Stimulated activated CD4-positive, alpha-beta T cell treated with anti-CD3 and anti-CD28 coated beads, Interleukin-12 subunit alpha, Interleukin-12 subunit beta, amount 100 ng/mL, for 24 hours (primary cell): ENCODE measurements at regions not wholly inside any gene's neighbourhood (a gene's known extent, or its start where the extent isn't known, plus 50 kb on each side); places are given as distances from the start of the nearest gene placed in this dataset.

Experiments
- DNase-seq, 2 experiments: peaks; one replicate each; pipeline ENCODE4 v3.0.0-alpha.2; 2020; ENCODE audit warnings: low read depth in 2 of 2

- no peak for DNase-seq
These were observed 406.2 kb downstream of the KLF5 start for GRCh38 chr13:73464758-73465616.

DNA sequence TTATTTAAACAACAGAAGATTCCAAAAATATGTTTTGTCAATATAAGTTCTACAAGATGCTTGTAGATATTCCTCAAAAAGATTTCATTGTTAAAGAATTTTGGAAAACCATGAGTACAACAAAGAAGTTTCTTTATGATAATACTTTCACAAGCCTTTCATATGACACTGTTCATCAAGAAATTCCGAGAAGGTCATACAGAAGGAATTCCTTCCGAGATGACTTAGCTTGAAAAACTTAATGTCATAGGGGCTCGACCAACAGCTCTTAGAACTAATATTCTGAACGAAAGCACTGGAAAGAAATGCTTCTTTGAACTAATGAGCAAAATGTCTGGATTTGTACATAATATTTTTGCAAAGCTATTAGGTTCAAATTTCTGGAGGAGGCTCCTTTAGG is 403.4 kb downstream of the KLF5 start:
- no peak for DNase-seq

GRCh38 chr13:73451221-73452029 is 392.6 kb downstream of the KLF5 start:
- no peak for DNase-seq

DNA sequence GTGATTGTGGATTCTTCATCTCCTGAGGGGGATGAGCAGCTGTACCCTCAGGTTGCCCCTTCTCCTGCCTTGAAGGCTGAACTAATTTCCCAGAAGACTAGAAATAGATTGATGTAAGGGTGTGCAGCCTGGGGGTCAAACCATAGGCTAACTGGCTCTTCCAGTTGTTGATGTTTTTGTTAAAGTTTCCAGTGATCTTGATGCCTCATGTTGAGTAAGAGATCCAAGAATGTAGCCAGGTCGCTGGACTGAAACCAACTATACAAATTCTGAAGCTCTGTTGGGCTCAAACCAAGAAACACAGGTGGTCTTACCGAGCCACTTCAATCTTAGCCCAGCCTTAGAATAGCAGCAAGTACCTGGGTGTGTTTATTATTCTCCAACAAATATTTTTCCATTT is 391.8 kb downstream of the KLF5 start:
- no peak for DNase-seq

DNA sequence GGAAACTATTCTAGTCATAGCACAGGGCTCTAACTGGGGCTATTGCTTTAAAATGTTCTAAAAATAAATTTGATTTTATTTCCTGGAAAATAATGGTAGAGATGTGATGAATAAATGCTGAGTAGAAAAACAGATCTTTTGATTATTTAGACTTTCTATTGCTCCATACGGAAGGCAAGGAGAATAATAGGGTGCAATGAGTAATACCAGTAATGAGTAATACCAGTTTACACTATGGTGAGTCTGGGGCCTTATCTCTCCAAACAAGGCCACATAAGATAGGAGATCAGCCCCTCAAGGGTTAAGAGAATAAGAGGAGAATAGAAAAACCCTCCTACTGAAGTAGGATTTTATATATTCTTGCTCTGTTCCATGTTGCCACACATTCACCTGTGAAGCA is 390.4 kb downstream of the KLF5 start:
- no peak for DNase-seq

DNA sequence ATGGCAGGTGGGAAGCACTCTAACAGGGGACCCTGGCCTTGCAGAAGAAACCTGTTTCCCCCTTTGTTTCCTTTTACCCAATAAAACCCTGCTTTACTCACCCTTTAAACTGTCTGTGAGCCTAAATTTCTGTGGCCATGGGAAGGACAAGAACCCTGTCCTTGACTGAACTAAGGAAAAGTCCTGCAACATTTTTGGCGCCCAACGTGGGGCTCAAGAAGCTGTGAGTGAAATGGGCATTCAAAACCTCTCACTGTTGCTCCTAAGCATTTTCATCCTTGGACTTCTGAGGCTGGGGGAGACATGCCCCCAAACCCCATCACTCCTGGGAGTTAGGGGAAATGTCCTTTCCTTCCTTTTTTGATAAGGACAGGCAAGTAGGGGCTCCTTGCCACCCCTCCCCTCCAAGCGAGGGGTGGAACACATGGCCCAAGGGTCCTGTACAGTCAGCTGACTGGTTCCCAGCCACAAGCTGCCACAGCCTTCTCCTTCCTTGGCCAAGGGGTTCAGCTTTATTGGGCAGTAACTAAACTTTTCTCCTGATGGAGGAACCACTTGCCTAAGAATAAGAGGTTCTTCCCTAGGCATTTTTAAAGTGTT is 381.6 kb downstream of the KLF5 start:
- no peak for DNase-seq

DNA sequence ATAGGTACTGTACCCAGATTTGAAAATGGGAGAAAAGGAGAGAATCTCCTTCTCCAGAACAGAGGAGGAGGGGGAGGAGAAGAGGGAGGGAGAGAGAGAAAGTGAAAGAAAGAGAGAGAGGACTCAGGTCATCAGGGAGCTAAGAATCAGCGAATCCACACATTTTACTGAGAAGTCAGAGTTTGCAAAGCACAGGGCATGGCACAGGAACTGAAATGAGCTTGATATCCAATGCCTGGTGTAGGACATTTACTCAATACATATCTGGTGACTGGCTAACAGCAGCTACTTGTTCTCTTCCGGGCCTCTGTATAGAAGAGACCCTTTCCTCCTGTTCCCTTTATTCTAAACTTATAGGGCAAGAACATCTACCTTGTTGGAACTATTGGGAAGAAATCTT is 375.1 kb downstream of the KLF5 start:
- DNase-seq, result no peak

DNA sequence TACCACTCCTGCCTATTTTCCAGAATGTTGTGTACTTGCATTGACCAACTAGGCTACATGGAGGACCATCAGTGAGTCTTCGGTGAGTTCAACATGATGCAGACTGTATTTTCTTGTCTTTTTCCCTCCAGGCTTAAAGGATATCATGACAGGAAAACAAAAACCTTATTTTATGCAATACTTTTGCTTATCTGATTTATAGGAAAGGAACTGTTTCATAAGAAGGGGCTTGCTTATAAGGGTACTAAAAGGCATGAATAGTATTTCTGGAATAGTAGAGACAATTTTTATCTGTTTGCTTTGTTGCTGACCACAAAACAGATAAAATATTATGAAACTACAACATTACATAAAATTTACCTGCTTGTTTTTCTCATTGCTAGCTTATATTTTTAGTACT is 374.7 kb downstream of the KLF5 start:
- DNase-seq, result no peak

GRCh38 chr13:73429701-73430100 is 370.9 kb downstream of the KLF5 start:
- DNase-seq, result no peak

- no peak for DNase-seq
These were observed 369.9 kb downstream of the KLF5 start for GRCh38 chr13:73428706-73429105.

DNA sequence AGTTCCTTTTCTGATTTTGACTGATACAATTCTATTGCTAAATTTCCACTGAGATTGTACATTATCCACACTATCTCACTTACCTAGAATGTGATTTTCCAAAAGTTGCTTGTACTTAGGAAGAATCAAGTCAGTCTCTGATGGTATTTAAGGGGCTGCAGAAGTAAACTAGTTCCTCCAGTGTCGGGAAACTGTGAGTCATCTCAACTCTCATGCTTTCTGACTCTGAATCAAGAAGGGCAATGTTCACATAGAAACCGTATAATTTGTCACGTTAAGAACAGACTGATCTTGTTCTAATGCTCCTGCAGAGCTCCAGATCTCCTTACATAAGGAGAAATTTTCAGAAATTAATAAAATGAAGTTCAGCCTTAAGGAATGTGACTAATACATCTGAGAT is 369.3 kb downstream of the KLF5 start:
- DNase-seq, result no peak

DNA sequence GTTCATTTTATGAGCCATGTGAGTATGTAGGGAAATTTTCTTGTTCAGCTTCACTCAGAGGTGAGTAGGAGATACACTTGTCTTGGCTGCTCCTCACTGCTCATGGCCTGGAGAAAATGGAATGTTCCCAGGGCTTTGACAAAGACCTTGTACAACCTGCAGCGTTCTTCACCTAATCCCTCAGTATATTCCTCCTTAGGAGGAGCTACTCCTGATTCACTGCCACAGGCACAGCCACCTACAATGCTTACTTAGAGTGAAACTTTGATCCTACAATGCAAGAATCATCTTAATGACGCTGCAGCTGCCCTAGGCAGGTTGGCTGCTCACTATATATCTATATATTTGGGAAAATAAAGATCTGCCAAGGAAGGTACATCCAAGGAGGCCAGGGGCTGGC is 364.2 kb downstream of the KLF5 start:
- no peak for DNase-seq

DNA sequence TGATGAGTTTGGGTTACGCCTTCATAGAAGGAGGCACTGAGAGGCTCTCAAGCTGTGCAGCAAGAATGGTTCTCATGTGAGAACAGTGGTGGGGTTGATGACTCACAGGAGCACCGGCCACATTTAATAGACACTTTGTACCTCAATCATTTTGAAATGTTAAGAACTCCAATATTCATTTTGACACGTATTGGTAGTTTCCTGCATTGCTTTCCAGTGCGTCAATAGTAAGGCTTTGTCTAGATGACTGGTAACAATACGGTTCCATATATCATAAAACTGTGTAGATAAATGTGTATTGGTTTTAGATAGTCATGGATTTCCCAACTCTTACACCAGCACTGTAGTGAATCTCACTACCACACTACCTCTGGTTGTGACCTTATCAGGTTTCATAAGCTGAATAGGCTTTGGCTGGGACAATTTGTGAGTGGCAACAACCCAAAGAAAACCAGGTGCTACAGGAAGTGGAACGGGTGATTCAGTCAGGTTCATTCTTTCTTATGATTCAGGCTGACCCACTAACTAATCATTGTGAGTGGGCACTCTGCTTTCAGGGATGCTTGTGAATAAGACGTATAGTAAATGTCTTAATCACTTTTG is 362.6 kb downstream of the KLF5 start:
- peak in 1 of 2 experiments; percentile 7 for DNase-seq

- DNase-seq, result no peak
These were observed 360.4 kb downstream of the KLF5 start for GRCh38 chr13:73419186-73419585.

GRCh38 chr13:73417012-73417615 is 358.3 kb downstream of the KLF5 start:
- DNase-seq, result no peak

GRCh38 chr13:73416093-73416492 is 357.3 kb downstream of the KLF5 start:
- no peak for DNase-seq

GRCh38 chr13:73413656-73414055 is 354.9 kb downstream of the KLF5 start:
- no peak for DNase-seq

DNA sequence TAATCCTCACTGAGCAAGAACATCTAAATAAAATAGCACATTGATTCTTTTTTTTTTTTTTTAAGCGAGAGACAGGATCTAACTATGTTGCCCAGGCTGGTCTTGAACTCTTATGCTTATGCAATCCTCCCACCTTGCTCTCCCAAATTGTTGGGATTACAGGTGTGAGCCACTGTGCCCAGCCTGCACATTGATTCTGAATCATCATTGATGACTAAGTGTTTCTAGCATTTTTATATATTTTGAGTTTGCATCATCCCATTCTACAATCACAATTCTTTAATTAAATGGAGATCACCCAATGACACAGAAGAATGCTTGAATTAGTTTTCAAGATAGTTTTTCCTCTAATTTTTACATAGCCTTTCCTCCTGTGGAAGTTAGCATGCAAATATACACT is 354.1 kb downstream of the KLF5 start:
- no peak for DNase-seq

- no peak for DNase-seq
These were observed 352.4 kb downstream of the KLF5 start for GRCh38 chr13:73411067-73411809.

DNA sequence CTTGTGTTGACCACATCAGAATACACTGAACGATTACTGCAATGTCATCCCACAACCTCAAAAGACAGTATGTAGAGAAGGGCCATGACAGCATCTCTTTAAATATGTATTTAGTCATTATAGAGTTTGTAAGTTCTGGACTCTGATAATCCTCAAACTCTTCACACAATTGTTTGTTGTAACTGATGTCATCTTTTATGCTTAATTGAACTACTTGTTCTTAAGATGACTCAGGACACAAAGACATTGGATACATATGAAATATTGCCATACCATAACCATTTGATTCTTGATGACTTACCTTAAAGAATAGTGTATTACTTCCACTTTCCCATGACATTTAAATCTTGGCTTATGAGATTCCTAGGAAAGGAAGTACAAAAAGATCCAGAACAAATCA is 347.6 kb downstream of the KLF5 start:
- no peak for DNase-seq

DNA sequence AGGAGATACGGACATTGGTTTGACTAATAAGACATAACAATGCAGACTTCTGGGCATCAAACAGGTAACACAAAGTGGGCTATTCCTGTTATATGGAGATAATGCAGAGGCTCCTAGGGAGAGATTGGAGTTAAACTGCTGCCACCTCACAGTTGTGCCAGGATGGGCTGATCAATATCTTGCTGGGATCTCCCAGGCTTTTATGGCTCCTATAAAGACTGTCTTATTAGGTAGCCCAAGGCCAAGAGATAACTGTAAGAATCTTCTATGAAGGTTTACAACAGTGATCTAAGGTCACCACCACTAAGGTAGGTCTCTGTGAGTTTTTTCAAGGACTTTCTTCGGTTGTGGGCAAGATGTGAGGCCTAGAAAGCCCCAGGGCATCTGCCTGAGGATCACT is 345.8 kb downstream of the KLF5 start:
- DNase-seq, result no peak
